MM.1S (cell line): ENCODE measurements at regions not wholly inside any gene's neighbourhood (a gene's known extent, or its start where the extent isn't known, plus 50 kb on each side); places are given as distances from the start of the nearest gene placed in this dataset.
A peak's percentile ranks its signal among the peaks of the same experiment; 100 is the strongest.

ENCODE experiments used
- DNase-seq: peaks from one replicate; pipeline ENCODE4 v3.0.0-alpha.2; 2015
- H2AFZ ChIP-seq: fragments of 300-600 bp; sonication (generic); 2 replicates; pipeline ENCODE4 v1.6.0; 2016; ENCODE audit warnings: antibody characterized with exemption, low read length
- H3F3A ChIP-seq: fragments of 300-600 bp; sonication (generic); 2 replicates; pipeline ENCODE4 v1.6.1; 2016; ENCODE audit warnings: mild to moderate bottlenecking, antibody characterized with exemption, low read length, moderate library complexity, mixed read lengths; ENCODE audit not compliant: insufficient read depth
- H3K27ac ChIP-seq: fragments of 300-600 bp; sonication (generic); 2 replicates; pipeline ENCODE4 v1.5.1; 2016; ENCODE audit warnings: mild to moderate bottlenecking, low read length
- H3K27me3 ChIP-seq: fragments of 300-600 bp; sonication (generic); replicated peaks from 2 replicates; pipeline ENCODE4 v1.6.0; 2016; ENCODE audit warnings: low read length; ENCODE audit not compliant: insufficient read depth
- H3K36me3 ChIP-seq: fragments of 300-600 bp; sonication (generic); replicated peaks from 2 replicates; pipeline ENCODE4 v1.6.1; 2016; ENCODE audit warnings: mild to moderate bottlenecking, low read length, mixed read lengths; ENCODE audit not compliant: insufficient read depth
- H3K4me1 ChIP-seq: fragments of 300-600 bp; sonication (generic); 2 replicates; pipeline ENCODE4 v1.6.1; 2016; ENCODE audit warnings: low read length, mixed read lengths
- H3K4me2 ChIP-seq: fragments of 300-600 bp; sonication (generic); 2 replicates; pipeline ENCODE4 v1.6.0; 2016; ENCODE audit warnings: low read depth, low read length
- H3K4me3 ChIP-seq: fragments of 300-600 bp; sonication (generic); 2 replicates; pipeline ENCODE4 v1.5.1; 2016; ENCODE audit warnings: low read length, mixed read lengths
- H3K79me2 ChIP-seq: fragments of 300-600 bp; sonication (generic); 2 replicates; pipeline ENCODE4 v1.6.1; 2016; ENCODE audit warnings: mixed run types, low read length, mixed read lengths
- H3K9ac ChIP-seq: fragments of 300-600 bp; sonication (generic); 2 replicates; pipeline ENCODE4 v1.6.1; 2016; ENCODE audit warnings: low read length, mixed read lengths
- H3K9me2 ChIP-seq: fragments of 300-600 bp; sonication (generic); replicated peaks from 2 replicates; pipeline ENCODE4 v1.6.1; 2016; ENCODE audit warnings: mild to moderate bottlenecking, low read length, mixed read lengths; ENCODE audit not compliant: insufficient read depth
- H3K9me3 ChIP-seq: fragments of 300-600 bp; sonication (generic); replicated peaks from 2 replicates; pipeline ENCODE4 v1.6.1; 2016; ENCODE audit warnings: mild to moderate bottlenecking, low read length, mixed read lengths; ENCODE audit not compliant: insufficient read depth
- H4K20me1 ChIP-seq: fragments of 300-600 bp; sonication (generic); 2 replicates; pipeline ENCODE4 v1.6.1; 2016; ENCODE audit warnings: mild to moderate bottlenecking, low read length, moderate library complexity, mixed read lengths; ENCODE audit not compliant: insufficient read depth
- CTCF ChIP-seq: fragments of 300-600 bp; sonication (generic); IDR thresholded peaks from 2 replicates; pipeline ENCODE4 v1.5.1; 2016; ENCODE audit warnings: antibody characterized with exemption, low read length, mixed read lengths
- EZH2 ChIP-seq: fragments of 300-600 bp; sonication (generic); optimal IDR thresholded peaks from 2 replicates; pipeline ENCODE3; 2017; ENCODE audit warnings: low read depth, mild to moderate bottlenecking, antibody characterized with exemption, low read length, mixed read lengths
- EZH2phosphoT487 ChIP-seq: fragments of 300-600 bp; sonication (generic); IDR thresholded peaks from 2 replicates; pipeline ENCODE4 v1.6.1; 2018; ENCODE audit warnings: antibody characterized with exemption, low read length

- H3K9me2 ChIP-seq = no peaks in the 10 kb centered on the region
- H4K20me1 ChIP-seq = no peaks in the 10 kb centered on the region
- H3K9ac ChIP-seq = no peak overlapping the region
- H3K4me2 ChIP-seq = no peak overlapping the region
- no peaks in the 10 kb centered on the region for H3K36me3 ChIP-seq
- H3K4me1 ChIP-seq = peaks cover 19% of the 10 kb centered on the region
- no peak for DNase-seq
- H3K27me3 ChIP-seq = no peaks in the 10 kb centered on the region
- TF ChIP-seq EZH2phosphoT487 (no peak), EZH2 (no peak), CTCF (no peak)
- no peak overlapping the region for H3K4me3 ChIP-seq
- H3K27ac ChIP-seq = no peak overlapping the region
- peaks cover 11% of the 10 kb centered on the region for H3F3A ChIP-seq
- no peak overlapping the region for H2AFZ ChIP-seq
- no peaks in the 10 kb centered on the region for H3K9me3 ChIP-seq
- H3K79me2 ChIP-seq = no peaks in the 10 kb centered on the region
These were observed 154.6 kb upstream of the FAT1 start for GRCh38 chr4:186878203-186878776.

GRCh38 chr4:186881521-186882220, 158.0 kb upstream of the FAT1 start:
- Histone ChIP-seq H3K4me3 (no peak overlapping the region), H2AFZ (peak overlapping the region; percentile 5; the same call in 1 of the 2 replicates), H3K27me3 (no peaks in the 10 kb centered on the region), H3K79me2 (no peaks in the 10 kb centered on the region), H3K4me2 (peak overlapping the region; percentile 59), H3K9me3 (no peaks in the 10 kb centered on the region), H3F3A (peaks cover 13% of the 10 kb centered on the region), H3K9ac (peak overlapping the region; percentile 37; the same call in 1 of the 2 replicates), H3K36me3 (no peaks in the 10 kb centered on the region), H3K9me2 (no peaks in the 10 kb centered on the region; the same call in 1 of the 2 replicates), H3K27ac (peak overlapping the region; percentile 77), H3K4me1 (peaks cover 29% of the 10 kb centered on the region), H4K20me1 (no peaks in the 10 kb centered on the region)
- DNase-seq = no peak
- TF ChIP-seq EZH2 (no peak), CTCF (no peak), EZH2phosphoT487 (no peak)

GRCh38 chr4:186882293-186882692, 158.6 kb upstream of the FAT1 start:
- peak overlapping the region; percentile 49; the same call in 1 of the 2 replicates for H3K9ac ChIP-seq
- H3K27ac ChIP-seq = peak overlapping the region; percentile 77; the same call in 1 of the 2 replicates
- H3K36me3 ChIP-seq = no peaks in the 10 kb centered on the region
- no peaks in the 10 kb centered on the region for H3K27me3 ChIP-seq
- H3K4me1 ChIP-seq = peaks cover 34% of the 10 kb centered on the region
- H3K79me2 ChIP-seq = no peaks in the 10 kb centered on the region
- H3K4me3 ChIP-seq = no peak overlapping the region
- H3K4me2 ChIP-seq = peak overlapping the region; percentile 59
- DNase-seq = peak; percentile 82
- peaks cover 13% of the 10 kb centered on the region for H3F3A ChIP-seq
- TF ChIP-seq EZH2phosphoT487 (no peak), EZH2 (no peak), CTCF (no peak)
- no peaks in the 10 kb centered on the region for H3K9me3 ChIP-seq
- H2AFZ ChIP-seq = no peak overlapping the region
- no peaks in the 10 kb centered on the region; the same call in 1 of the 2 replicates for H3K9me2 ChIP-seq
- H4K20me1 ChIP-seq = no peaks in the 10 kb centered on the region
